HPDE6-E6E7 (cell line): ENCODE measurements at regions not wholly inside any gene's neighbourhood (a gene's known extent, or its start where the extent isn't known, plus 50 kb on each side); places are given as distances from the start of the nearest gene placed in this dataset.
"Not testable (repeated sequence)": the region's sequence is repeated elsewhere in the genome, so short reads cannot be mapped to it uniquely, and the experiment has no call there.

Experiments used
- DNase-seq: peaks from one replicate; pipeline ENCODE4 v3.0.0; 2011; ENCODE audit warnings: missing footprints; ENCODE audit errors: extremely low spot score

DNA sequence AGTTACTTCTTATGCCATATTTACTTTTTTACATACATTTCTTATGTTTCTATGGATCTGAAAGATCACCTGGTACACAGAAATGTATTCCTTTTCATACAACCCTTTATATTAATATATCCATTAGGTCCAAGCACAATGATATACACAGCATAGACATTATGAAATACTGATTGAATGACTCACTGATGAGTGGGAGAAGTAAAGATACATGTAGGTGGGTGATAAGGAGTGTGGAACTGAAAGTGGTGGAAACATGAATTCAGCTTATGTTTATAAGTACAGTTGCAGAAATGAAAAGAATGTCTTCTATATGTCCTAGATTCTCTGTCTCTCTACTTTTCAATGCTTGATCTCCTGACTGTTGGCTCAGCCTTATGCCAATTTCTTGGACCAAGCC is 87.9 kb downstream of the YIPF7 start:
- DNase-seq = no peak

DNA sequence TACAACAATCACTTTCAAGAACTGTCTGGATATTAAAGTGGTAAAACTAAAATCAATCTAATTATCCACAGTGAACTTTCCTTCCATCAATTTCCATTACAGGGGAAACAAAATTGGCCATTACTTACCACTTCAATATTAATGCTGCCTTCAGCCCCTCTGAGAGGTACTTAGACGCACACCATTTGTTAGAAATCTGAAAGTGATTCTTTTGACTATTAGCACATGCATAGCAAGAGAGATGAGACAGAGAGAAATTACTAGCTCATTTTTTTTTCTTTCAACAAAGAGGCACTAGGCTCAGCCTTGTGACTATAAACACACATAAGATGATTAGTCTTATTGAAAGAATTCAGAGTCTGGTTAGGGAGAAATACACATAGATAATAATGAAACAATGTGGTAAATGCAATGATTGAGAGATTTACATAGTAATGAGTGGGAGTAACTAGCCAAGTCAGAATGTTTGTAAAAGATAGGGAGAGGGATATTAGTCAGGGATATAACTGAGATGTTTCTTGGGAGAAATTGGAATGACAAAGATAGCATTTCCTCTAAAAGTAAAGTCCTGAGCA is 93.3 kb downstream of the YIPF7 start:
- DNase-seq = no peak

DNA sequence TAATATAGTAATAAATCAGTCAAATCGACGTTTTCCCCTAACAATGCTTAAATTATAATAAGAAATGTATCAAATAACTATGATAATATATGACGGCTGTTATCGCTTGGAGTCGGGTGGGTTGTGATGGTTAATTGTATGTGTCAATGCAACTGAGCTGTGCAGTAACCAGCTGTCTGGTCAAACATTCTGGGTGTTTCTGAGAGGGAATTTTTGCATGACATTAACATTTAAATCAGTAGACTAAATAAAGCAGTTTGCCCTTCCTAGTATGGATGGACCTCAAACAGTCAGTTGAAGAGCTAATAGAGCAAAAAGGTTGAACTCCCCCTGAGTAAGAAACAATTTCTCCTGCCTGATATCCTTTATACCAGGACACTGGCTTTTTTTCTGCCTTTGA is 96.7 kb downstream of the YIPF7 start:
- DNase-seq = no peak

DNA sequence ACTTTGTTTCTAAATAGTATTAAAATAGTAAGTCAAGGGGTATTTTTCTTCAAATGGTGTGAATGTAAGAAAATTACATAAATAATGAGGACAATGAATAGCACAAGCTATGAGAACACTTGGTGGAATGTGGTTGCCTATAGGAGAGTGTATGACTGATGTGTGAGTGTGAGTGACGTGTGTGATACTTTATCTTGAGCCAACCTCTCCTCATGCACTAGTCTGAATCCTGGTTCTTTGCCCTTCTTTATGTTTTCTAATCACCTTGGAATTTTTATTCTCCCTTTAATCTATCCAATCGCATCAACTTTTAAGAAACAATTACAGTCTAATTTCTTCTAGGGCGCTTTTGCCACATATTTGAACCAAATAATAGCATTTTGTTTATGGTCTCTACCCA is 98.2 kb downstream of the YIPF7 start:
- peak; percentile 32 for DNase-seq

DNA sequence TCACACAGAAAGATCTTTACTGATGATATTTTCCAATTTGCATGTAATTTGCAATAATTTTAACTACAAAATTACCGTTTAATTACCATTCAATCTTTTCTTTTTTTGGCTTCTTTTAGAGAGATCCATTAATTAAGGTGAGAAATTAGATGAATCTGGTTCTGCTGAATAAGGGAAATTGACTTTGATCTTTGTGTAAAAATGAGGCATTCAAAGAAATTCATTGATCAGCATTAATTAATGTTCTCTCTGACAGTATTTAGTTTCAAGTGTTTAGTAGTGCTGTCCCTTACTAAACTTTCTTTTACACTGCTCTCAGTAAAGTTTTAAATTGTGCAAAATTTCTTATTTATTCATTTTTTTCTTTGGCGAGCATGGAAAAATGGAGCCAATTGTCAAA is 97.2 kb upstream of the KCTD8 start:
- no peak for DNase-seq

DNA sequence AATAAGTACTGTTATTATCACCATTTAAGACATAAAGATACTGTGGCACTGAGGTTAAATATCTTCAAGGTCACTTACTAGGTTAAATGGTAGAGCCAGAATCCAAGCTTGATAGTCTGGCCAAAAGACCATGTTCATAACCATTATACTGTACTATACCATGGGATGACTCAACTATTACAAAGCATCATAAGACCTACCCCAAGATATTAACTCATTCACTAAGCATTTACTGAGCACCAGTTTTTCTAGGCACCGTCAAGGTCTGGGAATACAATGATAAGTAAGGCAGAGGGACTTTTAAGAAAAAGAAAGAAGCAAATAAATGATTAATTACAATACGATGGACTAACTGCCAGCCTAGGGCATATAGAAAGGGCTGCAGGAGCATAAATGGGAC is 95.5 kb upstream of the KCTD8 start:
- no peak for DNase-seq

DNA sequence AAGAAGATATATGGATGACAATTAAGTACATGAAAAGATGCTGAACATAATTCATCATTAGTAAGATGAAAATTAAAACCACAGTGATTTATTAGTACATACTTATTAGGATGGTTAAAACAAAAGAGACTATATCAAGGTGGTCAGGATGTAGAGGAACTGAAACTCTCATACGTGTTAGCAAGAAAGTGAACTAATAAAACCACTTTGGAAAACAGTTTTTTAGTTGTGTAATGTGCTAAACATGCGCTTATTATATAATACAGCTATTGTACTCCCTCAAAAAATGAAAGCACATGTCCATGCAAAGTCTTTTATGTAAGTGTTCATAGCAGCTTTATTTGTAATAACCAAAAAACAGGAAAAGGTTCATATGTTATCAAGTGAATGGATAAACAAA is 89.9 kb upstream of the KCTD8 start:
- no peak for DNase-seq

DNA sequence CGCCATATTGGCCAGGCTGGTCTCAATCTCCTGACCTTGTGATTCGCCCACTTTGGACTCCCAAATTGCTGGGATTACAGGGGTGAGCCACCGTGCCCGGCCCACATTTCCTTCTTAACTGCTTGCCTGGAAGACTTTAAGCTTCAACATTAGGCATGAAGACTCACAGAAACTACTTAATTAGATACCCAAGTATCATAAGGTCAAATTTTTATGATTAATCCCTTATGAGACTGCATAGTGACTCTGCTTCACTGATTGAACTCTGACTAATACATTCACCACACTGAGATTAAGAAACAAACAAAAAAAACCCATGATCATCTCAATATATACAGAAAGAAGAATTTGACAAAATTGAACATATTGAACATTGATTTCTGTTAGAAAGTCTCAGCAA is 87.4 kb upstream of the KCTD8 start:
- DNase-seq = no peak

DNA sequence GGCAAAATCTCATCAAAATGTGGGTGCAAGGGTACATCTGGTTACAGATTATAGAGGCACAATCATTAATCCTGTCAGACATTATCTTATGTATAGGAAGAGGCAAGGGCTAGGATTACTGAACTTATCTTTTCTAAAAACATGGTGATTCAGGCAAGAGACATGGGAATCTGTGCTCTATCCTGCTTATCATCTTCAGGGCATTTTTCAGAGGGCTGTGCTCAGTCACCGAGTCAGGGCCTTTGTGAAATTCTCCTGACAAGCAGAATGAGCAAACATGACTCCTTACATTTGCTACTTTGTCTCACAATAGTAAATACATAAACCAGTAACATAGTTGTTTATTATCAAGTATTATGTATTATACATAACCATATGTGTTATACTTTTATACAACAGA is 84.2 kb upstream of the KCTD8 start:
- no peak for DNase-seq

DNA sequence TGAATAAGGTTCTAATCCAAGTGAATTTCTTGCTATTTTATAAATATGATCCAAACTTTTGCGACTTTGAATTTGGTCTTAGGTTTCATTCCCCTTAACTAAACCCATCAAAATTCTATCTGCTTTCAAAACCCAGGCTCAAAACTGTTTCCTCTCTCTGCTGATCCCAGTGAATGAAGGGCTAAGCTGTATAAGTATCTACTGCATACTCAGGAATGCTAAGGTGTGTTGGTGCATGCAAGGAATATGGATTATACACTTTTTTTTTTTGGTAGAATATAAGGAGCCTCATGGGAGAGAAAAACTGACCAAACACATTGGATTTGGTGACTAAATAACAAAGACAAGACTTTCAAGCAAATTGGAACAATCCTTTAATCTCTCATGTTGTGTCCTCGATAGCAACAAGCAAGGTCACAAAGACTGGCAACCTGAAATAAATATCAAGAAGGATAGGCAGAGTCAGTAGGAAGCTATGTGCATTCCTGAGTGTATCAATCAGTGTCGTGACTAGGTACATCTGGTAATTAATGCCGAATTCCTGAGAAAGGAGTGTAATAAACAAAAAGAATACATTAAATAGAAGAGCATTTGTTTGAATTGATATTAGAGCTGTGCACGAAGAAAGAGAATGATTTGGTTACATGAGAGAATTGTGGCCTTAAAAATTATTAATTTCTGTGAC is 74.3 kb upstream of the KCTD8 start:
- peak; percentile 38 for DNase-seq

DNA sequence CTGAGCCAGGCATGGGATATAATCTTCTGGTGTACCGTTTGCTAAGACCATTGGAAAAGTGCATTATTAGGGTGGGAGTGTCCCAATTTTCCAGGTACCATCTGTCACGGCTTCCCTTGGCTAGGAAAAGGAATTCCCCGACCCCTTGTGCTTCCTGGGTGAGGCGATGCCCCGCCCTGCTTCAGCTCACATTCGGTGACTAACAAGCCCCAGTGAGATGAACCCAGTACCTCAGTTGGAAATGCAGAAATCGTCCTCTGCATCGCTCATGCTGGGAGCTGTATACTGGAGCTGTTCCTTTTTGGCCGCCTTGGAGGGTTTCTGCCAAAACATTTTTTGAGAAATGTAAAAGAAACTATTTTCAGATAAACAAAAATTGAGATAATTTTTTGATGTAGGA is 53.6 kb upstream of the KCTD8 start:
- DNase-seq = not testable (repeated sequence)
